Peyer's patch (tissue), 4 donors: ENCODE measurements at regions not wholly inside any gene's neighbourhood (a gene's known extent, or its start where the extent isn't known, plus 50 kb on each side); places are given as distances from the start of the nearest gene placed in this dataset.

Experiments
- POLR2A ChIP-seq, 2 donors: fragments of 450-650 bp; IDR thresholded peaks; one replicate each; pipeline ENCODE4 v1.5.1; 2017; ENCODE audit warnings: antibody characterized with exemption in 2 of 2, mild to moderate bottlenecking in 2 of 2, moderate library complexity in 2 of 2
- TF ChIP-seq, protein P1 (sequence below), 6 experiments: fragments of 450-650 bp in 4 of 6; fragments of 200-600 bp in 2 of 6; sonication (generic) in 1 of 6; IDR thresholded peaks; one replicate each; pipeline ENCODE4 v1.5.1; 2017 to 2019; ENCODE audit warnings: antibody characterized with exemption in 6 of 6, mild to moderate bottlenecking in 3 of 6, moderate library complexity in 1 of 6

GRCh38 chr21:38989379-38989744 lies 183.6 kb downstream of the ETS2 start:
- TF ChIP-seq, protein P1, sequence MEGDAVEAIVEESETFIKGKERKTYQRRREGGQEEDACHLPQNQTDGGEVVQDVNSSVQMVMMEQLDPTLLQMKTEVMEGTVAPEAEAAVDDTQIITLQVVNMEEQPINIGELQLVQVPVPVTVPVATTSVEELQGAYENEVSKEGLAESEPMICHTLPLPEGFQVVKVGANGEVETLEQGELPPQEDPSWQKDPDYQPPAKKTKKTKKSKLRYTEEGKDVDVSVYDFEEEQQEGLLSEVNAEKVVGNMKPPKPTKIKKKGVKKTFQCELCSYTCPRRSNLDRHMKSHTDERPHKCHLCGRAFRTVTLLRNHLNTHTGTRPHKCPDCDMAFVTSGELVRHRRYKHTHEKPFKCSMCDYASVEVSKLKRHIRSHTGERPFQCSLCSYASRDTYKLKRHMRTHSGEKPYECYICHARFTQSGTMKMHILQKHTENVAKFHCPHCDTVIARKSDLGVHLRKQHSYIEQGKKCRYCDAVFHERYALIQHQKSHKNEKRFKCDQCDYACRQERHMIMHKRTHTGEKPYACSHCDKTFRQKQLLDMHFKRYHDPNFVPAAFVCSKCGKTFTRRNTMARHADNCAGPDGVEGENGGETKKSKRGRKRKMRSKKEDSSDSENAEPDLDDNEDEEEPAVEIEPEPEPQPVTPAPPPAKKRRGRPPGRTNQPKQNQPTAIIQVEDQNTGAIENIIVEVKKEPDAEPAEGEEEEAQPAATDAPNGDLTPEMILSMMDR (IDR thresholded peaks at IDR 0.05): no peak
- TF ChIP-seq POLR2A (IDR thresholded peaks at IDR 0.05): no peak
